Panc1 (cell line): ENCODE measurements at regions not wholly inside any gene's neighbourhood (a gene's known extent, or its start where the extent isn't known, plus 50 kb on each side); places are given as distances from the start of the nearest gene placed in this dataset.
A peak's percentile ranks its signal among the peaks of the same experiment; 100 is the strongest.

Experiments
- ATAC-seq: fragments of 200-7000 bp; cut with Tn5 transposase; 2 replicates; pipeline ENCODE4 v1.9.1; 2020; ENCODE audit warnings: mild to moderate bottlenecking, moderate library complexity
- BruUV-seq: library from RNA; stranded (reverse); fragments of 400-500 nt; replicated peaks from 2 replicates; lab custom pipeline; 2021; lab: Mats Ljungman, UMichigan
- CTCF ChIA-PET: fragments of 300-600 bp; sonication (Branson Sonifier 250); formaldehyde crosslinking; loops from one replicate; lab custom pipeline; 2022; ENCODE audit warnings: antibody characterized with exemption; lab: Charles Lee
- POLR2A ChIA-PET: fragments of 300-600 bp; sonication (Branson Sonifier 250); formaldehyde crosslinking; loops from one replicate; lab custom pipeline; 2022; ENCODE audit warnings: antibody characterized with exemption; lab: Charles Lee
- DNase-seq: peaks from one replicate; pipeline ENCODE4 v3.0.0-alpha.2; 2010; ENCODE audit warnings: low read depth, low spot score
- H3K27ac ChIP-seq: 2 replicates; pipeline ENCODE4 v1.5.1; 2011; ENCODE audit warnings: mild to moderate bottlenecking, low read length, inconsistent platforms
- H3K27me3 ChIP-seq: fragments of 200-500 bp; sonication (Bioruptor generic); 2 replicates; pipeline ENCODE4 v1.6.0; 2014; ENCODE audit warnings: low read length, inconsistent platforms; ENCODE audit not compliant: control insufficient read depth, insufficient read depth
- H3K36me3 ChIP-seq: fragments of 200-500 bp; sonication (Bioruptor generic); 2 replicates; pipeline ENCODE4 v1.5.1; 2014; ENCODE audit warnings: inconsistent platforms, mild to moderate bottlenecking, low read length, moderate library complexity; ENCODE audit not compliant: control insufficient read depth, insufficient read depth
- H3K4me1 ChIP-seq: 2 replicates; pipeline ENCODE4 v1.5.1; 2011; ENCODE audit warnings: inconsistent platforms, mild to moderate bottlenecking, low read length, moderate library complexity; ENCODE audit not compliant: control insufficient read depth, insufficient read depth
- H3K4me3 ChIP-seq, 2 experiments: 2 replicates each; pipeline ENCODE4 v1.5.1; 2011 to 2012; ENCODE audit warnings: low read depth in 2 of 2, low read length in 2 of 2, mild to moderate bottlenecking in 2 of 2, inconsistent platforms in 1 of 2, moderate library complexity in 1 of 2
- H3K9me3 ChIP-seq: fragments of 200-500 bp; sonication (Bioruptor generic); 2 replicates; pipeline ENCODE4 v1.5.1; 2014; ENCODE audit warnings: low read depth, mild to moderate bottlenecking, inconsistent platforms, low read length, moderate library complexity; ENCODE audit not compliant: control insufficient read depth, insufficient read depth
- POLR2AphosphoS5 ChIP-seq: IDR thresholded peaks from 2 replicates; pipeline ENCODE4 v1.6.1; 2012; ENCODE audit warnings: mild to moderate bottlenecking, low read depth, low read length, moderate library complexity
- SIN3A ChIP-seq: IDR thresholded peaks from 2 replicates; pipeline ENCODE4 v1.6.1; 2012; ENCODE audit warnings: low read depth, mild to moderate bottlenecking, low read length, moderate library complexity, borderline replicate concordance; ENCODE audit not compliant: insufficient read depth
- TCF7L2 ChIP-seq: IDR thresholded peaks from 2 replicates; pipeline ENCODE4 v1.6.1; 2011; ENCODE audit warnings: mild to moderate bottlenecking, low read depth, low read length, inconsistent platforms
- in situ Hi-C: cut with HindIII; loops from 2 replicates; pipeline ENCODE4 v1.10.0; 2016; ENCODE audit warnings: low sequenced_read_pairs, low pct_unique_long_range_greater_than_20kb
- intact Hi-C: fragments of 100-400 bp; cut with micrococcal nuclease; formaldehyde crosslinking; loops from one replicate; pipeline ENCODE4 v1.10.0; 2022; ENCODE audit not compliant: unreplicated experiment
- TF ChIP-seq, protein P1 (sequence below): fragments of 450-650 bp; IDR thresholded peaks from 2 replicates; pipeline ENCODE4 v1.5.1; 2017; ENCODE audit warnings: mild to moderate bottlenecking
- TF ChIP-seq, protein P2 (sequence below), 2 experiments: IDR thresholded peaks; 2 replicates each; pipeline ENCODE4 v1.6.1; 2011 to 2012; ENCODE audit warnings: low read depth in 2 of 2, control low read depth in 1 of 2, low read length in 1 of 2, mild to moderate bottlenecking in 1 of 2, moderate library complexity in 1 of 2; ENCODE audit not compliant: insufficient read depth in 1 of 2

DNA sequence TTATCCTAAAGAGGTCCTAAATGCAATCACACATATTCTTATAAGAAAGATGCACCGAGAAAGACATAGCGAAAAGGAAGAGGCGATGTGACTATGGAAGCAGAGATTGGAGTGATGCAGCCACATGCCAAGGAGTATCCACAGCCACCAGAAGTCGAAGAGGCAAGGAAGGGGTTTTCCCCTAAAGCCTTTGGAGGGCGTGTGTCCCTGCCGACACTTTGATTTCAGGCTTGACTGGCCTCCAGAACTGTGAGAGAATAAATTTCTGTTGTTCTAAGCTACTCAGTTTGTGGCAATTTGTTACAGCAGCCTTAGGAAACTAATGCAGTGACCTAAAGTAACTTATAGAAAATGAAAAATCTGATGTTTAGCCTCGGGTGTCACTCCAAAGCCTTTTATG lies 179.5 kb upstream of the CITED2 start:
- in situ Hi-C loops (no loop called here), intact Hi-C loops (no loop called here)
- no peaks in the 10 kb centered on the region for H3K36me3 ChIP-seq
- ChIA-PET POLR2A (no interaction called here), CTCF (no interaction called here)
- H3K4me1 ChIP-seq = no peaks in the 10 kb centered on the region
- H3K9me3 ChIP-seq = no peaks in the 10 kb centered on the region
- no TSS peak for BruUV-seq
- no peak overlapping the region for H3K4me3 ChIP-seq
- ATAC-seq (no peak), DNase-seq (no peak)
- TF ChIP-seq POLR2AphosphoS5 = no peak
- TF ChIP-seq TCF7L2 = no peak
- no peak for TF ChIP-seq SIN3A
- TF ChIP-seq, protein P1, sequence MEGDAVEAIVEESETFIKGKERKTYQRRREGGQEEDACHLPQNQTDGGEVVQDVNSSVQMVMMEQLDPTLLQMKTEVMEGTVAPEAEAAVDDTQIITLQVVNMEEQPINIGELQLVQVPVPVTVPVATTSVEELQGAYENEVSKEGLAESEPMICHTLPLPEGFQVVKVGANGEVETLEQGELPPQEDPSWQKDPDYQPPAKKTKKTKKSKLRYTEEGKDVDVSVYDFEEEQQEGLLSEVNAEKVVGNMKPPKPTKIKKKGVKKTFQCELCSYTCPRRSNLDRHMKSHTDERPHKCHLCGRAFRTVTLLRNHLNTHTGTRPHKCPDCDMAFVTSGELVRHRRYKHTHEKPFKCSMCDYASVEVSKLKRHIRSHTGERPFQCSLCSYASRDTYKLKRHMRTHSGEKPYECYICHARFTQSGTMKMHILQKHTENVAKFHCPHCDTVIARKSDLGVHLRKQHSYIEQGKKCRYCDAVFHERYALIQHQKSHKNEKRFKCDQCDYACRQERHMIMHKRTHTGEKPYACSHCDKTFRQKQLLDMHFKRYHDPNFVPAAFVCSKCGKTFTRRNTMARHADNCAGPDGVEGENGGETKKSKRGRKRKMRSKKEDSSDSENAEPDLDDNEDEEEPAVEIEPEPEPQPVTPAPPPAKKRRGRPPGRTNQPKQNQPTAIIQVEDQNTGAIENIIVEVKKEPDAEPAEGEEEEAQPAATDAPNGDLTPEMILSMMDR = no peak
- TF ChIP-seq, protein P2, sequence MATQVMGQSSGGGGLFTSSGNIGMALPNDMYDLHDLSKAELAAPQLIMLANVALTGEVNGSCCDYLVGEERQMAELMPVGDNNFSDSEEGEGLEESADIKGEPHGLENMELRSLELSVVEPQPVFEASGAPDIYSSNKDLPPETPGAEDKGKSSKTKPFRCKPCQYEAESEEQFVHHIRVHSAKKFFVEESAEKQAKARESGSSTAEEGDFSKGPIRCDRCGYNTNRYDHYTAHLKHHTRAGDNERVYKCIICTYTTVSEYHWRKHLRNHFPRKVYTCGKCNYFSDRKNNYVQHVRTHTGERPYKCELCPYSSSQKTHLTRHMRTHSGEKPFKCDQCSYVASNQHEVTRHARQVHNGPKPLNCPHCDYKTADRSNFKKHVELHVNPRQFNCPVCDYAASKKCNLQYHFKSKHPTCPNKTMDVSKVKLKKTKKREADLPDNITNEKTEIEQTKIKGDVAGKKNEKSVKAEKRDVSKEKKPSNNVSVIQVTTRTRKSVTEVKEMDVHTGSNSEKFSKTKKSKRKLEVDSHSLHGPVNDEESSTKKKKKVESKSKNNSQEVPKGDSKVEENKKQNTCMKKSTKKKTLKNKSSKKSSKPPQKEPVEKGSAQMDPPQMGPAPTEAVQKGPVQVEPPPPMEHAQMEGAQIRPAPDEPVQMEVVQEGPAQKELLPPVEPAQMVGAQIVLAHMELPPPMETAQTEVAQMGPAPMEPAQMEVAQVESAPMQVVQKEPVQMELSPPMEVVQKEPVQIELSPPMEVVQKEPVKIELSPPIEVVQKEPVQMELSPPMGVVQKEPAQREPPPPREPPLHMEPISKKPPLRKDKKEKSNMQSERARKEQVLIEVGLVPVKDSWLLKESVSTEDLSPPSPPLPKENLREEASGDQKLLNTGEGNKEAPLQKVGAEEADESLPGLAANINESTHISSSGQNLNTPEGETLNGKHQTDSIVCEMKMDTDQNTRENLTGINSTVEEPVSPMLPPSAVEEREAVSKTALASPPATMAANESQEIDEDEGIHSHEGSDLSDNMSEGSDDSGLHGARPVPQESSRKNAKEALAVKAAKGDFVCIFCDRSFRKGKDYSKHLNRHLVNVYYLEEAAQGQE (IDR thresholded peaks at IDR 0.05; ENCODE audit: insufficient read depth in 1 of 2, low read depth in 2 of 2, low read length in 1 of 2) = no peak
- H3K27ac ChIP-seq = no peak overlapping the region
- no peaks in the 10 kb centered on the region for H3K27me3 ChIP-seq

DNA sequence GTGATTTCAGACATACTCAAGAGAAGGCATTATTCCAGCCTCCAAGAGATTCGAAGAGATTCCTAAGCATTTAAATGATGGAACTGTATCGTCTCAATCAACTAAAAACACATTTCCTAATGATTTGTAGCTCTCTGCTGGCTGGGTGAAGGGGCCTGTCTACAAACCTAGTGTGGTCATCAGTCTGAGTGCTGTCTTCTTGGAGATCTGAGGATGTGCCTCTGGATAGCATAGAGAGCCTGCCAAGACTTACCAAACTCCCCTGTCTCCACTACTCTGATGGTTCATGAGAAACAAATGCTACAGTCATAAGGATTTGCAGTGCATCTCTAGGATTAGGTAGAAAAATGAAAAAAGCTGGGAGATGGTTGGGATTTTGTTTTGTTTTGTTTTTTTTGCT lies 176.9 kb upstream of the CITED2 start:
- intact Hi-C loops = no loop called here
- TF ChIP-seq, protein P1 = no peak
- TF ChIP-seq POLR2AphosphoS5 (no peak), SIN3A (no peak), TCF7L2 (no peak)
- TF ChIP-seq, protein P2 (IDR thresholded peaks at IDR 0.05; ENCODE audit: insufficient read depth in 1 of 2, low read depth in 2 of 2, low read length in 1 of 2) = no peak
- peaks cover 13% of the 10 kb centered on the region for H3K4me1 ChIP-seq
- no peaks in the 10 kb centered on the region for H3K27me3 ChIP-seq
- in situ Hi-C loops = no loop called here
- H3K36me3 ChIP-seq = no peaks in the 10 kb centered on the region
- POLR2A ChIA-PET = no interaction called here
- BruUV-seq = no TSS peak
- CTCF ChIA-PET = no interaction called here
- ATAC-seq (no peak), DNase-seq (no peak)
- H3K4me3 ChIP-seq = no peak overlapping the region
- peak overlapping the region; percentile 60; the same call in 1 of the 2 replicates for H3K27ac ChIP-seq
- no peaks in the 10 kb centered on the region for H3K9me3 ChIP-seq
